ENCODE measurements at regions not wholly inside any gene's neighbourhood (a gene's known extent, or its start where the extent isn't known, plus 50 kb on each side); places are given as distances from the start of the nearest gene placed in this dataset.
"Not testable (repeated sequence)": the region's sequence is repeated elsewhere in the genome, so short reads cannot be mapped to it uniquely, and the experiment has no call there.

DNA sequence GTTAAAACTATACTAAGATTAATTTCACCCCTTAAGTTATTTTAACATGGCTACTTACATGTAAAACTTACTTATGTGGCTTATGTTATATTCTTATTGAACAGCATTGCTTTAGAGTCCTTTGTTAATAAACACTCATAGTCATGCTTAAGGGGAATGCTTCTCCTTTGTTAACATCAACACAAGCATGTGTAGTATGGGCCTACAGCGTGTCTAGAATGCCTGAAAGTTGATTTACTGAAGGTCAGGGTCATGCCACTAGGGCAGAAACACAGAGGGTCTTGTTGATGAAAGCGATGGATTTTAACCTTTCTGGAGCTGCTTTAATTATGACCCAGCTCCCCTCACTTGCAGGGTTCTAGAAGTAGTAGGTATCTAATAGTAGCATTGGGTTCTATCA, 159.8 kb upstream of the DLX2 start:
- no peak for DNase-seq

DNA sequence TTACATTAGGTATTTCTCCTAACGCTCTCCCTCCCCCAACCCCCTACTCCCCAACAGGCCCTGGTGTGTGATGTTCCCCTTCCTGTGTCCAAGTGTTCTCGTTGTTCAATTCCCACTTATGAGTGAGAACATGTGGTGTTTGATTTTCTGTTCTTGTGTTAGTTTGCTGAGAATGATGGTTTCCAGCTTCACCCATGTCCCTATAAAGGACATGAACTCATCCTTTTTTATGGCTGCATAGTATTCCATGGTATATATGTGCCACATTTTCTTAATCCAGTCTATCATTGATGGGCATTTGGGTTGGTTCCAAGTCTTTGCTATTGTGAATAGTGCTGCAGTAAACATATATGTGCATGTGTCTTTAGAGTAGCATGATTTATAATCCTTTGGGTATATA, 162.1 kb upstream of the DLX2 start:
- DNase-seq = not testable (repeated sequence)

DNA sequence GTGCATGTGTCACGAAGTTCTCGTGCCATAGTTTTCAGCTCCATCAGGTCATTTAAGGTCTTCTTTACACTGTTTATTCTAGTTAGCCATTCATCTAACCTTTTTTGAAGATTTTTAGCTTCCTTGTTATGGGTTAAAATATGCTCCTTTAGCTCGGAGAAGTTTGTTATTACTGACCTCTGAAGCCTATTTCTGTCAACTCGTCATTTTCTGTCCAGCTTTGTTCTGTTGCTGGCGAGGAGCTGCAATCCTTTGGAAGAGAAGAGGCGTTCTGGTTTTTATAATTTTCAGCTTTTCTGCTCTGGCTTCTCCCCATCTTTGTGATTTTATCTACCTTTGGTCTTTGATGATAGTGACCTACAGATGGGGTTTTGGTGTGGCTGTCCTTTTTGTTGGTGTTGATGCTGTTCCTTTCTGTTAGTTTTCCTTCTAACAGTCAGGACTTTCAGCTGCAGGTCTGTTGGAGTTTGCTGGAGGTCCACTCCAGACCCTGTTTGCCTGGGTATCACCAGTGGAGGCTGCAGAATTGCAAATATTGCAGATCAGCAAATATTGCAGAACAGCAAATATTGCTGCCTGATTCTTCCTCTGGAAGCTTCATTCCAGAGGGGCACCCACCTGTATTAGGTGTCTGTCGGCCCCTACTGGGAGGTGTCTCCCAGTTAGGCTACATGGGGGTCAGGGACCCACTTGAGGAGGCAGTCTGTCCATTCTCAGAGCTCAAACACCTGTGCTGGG, 157.7 kb upstream of the ITGA6 start:
- DNase-seq = not testable (repeated sequence)

DNA sequence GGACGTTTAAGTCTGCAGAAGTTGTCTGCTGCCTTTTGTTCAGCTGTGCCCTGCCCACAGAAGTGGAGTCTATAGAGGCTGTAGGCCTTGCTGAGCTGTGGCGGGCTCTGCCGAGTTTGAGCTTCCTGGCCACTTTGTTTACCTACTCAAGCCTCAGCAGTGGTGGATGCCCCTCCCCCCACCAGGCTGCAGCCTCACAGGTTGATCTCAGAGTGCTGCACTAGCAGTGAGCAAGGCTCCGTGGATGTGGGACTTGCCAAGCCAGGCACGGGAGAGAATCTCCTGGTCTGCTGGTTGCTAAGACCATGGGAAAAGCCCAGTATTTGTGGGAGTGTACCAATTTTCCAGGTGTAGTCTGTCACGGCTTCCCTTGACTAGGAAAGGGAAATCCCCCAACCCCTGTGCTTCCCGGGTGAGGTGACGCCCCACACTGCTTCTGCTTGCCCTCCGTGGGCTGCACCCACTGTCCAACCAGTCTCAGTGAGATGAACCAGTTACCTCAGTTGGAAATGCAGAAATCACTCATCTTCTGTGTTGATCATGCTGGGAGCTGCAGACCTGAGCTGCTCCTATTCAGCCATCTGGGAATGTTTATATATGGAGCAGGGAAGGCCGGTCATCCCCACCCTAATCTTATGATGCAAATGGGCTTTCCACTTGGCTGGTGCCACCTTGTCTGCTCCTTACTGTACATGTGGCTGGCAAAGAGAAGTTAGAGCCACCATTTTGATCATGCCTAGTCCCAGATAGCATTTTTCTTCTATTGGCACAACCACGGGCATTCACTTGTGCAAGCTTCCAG, 156.9 kb upstream of the ITGA6 start:
- no peak for DNase-seq

DNA sequence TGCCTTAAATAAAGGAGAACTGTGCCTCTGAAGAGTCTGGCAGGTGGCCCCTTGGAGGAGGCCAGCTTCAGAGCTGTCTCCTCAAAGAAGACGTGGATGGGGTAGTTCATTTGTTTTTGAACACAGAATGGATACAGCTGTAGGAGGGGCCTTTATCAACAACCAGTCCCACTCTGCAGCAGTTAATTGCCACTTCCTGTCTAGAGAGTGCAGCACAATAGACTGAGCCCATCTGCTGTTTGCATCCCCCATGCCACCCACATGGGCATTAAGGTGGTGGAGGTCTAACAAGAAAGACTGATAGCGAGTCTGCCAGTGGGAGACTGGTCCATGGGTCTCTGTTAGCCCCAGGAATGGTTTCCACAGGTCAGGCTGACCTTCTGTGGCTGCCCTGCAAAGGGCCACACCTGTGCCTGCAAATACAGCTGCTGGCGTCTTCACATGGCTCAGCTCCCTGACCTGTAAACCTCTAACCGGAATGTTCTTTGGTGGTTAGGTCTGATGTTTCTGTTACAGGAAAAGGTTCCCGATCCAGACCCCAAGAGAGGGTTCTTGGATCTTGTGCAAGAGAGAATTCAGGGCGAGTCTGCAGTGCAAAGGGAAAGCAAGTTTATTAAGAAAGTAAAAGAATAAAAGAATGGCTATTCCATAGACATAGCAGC, 153.3 kb upstream of the ITGA6 start:
- no peak for DNase-seq

DNA sequence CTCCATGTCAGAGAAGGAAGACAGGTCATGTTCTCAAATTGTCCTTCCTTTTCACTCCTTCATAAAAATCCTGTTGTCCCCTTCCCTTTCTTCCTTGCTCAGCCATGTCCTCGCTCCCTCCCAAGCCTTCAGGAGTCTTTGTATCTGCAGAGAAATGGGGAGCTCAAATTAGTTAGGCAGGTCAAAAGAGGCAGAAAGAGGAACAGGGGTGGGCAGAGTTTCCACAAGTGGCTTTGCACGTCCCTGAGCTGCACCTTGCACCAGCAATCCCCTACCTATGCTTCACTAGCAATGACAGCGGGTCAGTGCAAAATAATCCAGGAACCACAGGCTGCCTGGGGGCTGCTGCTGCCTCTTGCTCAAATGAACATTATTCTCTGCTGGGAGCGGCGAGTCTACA, 152.1 kb upstream of the ITGA6 start:
- DNase-seq = no peak

DNA sequence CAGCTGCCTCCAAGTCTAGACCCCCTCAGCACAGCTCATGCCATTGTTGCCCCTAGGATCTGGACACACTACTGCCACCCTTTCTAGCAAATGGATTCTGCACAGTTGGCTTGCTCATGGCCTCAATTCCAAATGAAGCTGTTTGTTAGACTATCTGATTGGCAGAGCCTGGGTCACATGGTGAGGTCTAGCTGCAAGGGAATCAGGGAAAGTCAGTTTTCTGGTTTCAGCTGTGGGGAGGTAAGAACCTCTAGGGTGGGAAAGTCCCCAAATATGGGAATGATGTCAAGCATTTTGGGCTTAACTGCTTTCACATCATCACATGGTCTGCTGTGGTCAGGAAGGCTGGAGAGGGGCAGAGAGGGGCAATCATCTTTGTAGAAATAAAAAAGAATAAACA, 150.4 kb upstream of the ITGA6 start:
- no peak for DNase-seq

DNA sequence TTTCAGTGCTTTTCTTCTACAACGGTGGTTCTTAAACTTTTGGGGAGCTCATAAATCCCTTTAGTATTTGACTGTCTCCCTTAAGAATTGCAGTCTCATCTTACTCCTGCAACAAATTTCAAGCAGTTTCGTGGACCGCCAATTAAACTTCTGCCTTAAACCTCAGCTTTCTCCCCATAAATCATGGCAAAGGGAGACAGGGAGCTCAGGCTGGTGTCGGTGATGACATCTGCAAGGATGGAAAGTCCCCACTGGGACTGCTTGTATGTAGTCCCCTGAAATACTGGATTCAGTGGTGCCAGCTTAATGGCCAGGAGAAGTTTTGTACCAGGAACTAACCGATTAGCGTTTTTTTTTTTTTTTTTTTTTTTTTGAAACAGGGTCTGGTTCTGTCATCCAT, 148.7 kb upstream of the ITGA6 start:
- no peak for DNase-seq

DNA sequence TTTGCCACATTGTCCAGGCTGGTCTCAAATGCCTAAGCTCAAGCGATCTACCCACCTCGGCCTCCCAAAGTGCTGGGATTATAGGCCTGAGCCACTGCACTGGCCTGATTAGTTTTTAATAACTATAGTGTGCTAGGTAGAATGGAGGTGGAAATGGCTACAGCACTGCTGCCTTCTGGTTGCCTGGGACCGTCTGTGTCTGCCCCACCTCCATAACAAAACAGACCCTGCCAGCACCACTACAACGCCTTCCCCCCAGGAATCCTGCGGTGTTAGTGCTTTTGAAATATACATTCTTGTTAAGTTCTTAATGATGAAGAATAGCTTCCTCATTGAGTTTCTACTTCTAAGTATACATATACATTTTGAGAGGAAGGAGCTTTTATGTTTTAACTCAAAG, 148.2 kb upstream of the ITGA6 start:
- no peak for DNase-seq

DNA sequence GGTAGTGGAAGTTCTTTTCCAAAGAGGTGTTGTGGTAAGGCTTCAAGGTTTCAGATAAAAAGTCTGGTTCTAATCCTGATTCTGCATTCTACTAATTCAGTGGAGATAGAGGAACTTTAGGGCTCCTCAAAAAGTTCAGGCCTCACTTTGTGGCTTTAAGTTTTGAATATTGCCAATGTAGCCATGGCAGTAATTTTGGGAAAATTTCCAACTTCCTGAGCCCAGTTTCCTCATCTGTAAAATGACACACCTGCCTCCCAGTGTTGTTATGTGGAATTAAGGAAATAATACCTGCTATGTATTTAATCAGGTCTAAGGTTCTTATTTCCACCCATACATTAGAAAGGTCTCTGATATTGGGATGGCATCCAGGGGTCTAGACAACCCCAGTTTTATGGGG, 147.6 kb upstream of the ITGA6 start:
- no peak for DNase-seq

DNA sequence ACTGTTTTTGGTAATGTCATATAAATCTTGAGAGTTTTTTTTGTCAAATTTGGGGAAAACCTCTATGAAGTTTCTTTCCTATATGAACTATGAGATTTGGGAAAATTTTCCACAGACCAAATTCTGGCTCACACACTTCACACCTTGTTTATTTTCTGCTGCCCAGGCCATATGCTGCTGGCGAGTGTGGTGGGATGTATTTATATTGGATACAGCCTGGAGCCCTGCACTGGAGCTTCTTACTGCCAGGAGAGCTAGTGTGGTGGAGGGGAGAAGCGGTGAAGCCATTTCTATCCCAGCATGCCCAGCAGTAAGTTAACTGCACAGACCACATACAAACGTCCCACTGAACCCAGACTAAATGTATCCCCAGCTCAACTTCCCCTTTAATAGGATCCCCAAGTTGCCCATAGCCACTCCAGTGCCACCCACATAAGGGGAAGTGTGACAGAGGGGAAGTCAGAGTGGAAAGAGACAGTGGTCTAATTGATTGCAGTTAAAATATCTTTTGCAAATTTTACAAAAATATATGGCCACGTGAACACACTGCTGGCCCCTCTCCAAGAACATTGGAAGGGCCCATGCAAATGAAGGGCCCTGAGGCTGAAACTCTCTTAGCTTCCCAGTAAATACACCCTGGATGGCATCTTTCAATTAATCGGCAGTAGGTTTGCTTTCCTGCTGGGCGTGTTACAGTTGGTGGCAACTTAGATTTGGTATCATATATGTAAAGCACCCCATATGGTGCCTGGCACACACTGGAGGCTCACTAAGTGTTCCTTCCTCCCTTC, 146.6 kb upstream of the ITGA6 start:
- no peak for DNase-seq

DNA sequence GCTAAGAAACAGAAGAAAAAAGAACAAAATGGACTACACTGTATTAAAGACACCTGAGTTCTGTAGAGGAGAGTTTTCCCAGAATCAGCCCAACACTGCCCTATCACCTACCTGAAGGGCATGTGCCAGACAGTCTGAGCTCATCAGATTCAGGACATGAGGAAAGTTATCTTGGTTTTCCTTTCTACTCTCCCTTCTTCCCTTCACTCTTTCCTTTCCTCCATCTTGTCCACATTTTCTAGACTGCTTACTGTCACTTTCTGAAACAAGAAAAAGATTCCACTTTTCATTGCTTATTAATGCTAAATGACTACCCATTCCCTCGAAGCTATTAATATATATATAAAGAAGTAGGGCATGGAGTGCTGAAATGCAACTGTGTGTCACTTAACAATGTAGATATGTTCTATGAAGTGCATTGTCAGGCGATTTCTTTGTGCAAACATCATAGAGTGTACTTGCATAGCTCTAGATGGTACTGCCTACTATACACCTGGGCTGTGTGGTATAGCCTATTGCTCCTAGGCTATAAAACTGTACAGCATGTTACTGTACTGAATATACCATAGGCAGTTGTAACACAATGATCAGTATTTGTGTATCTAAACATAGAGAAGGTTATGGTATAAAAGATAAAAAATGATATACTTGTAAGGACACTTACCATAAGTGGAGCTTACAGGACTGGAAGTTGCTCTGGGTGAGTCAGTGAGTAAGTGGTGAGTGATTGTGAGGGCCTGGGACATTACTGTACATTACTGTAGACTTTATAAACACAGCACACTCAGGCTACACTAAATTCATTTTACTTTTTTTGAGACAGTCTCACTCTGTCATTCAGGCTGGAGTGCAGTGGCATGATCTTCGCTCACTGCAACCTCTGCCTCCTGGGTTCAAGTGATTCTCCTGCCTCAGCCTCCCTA, 145.5 kb upstream of the ITGA6 start:
- DNase-seq = no peak

DNA sequence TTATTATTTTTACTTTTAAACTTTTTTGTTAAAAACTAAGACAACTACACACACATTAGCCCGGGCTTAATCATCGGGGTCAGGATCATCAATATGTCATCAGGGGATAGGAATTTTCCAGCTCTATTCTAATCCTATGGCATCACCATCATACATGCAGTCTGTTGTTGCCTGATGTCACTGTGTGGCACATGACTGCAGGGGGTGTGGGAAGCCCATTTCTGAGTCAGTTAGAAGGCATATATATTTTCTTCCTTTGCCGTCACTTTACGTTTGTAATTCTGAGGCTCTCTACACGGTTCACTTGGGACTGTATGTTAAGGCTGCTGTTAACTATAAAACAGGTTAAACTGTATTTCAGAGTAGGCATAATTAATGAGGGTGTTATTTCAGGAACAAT, 144.4 kb upstream of the ITGA6 start:
- no peak for DNase-seq

DNA sequence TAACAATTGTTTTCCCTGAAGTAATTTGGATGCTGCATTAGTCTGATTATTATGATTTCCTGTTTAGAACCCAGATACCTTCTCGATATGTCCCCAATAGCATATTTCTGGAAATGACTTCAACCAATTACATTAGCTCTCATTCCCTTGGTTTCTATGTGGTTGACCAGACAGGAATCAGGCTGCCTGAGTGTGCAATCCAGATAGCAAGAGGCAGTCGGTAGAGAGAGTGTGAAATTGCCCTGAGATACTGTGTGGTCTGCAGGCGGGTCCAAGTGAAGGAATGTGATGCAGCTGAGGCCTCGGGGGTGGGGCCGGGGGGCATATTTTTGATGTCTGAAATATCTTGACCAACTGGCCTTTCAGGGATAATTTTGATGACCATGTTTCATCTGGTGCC, 143.9 kb upstream of the ITGA6 start:
- no peak for DNase-seq

DNA sequence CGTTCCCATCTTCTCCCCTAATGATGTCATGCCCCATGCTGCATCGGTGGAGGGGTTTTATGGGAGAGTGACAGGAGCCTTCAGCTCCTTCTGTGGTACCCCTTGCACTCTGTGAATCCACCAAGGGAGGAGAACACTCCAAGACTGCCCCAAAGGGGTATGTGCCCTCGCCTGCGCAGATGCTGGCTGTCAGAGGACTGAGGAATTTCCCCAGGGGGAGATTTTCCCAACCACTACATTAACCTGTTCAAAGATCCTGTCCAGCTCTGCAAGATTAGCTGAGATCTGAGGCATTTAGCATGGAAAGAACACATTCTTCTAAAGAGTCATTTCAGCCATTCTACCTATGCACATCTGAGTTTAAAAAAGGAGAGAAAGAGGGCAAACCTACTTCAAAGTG, 143.2 kb upstream of the ITGA6 start:
- DNase-seq = no peak

DNA sequence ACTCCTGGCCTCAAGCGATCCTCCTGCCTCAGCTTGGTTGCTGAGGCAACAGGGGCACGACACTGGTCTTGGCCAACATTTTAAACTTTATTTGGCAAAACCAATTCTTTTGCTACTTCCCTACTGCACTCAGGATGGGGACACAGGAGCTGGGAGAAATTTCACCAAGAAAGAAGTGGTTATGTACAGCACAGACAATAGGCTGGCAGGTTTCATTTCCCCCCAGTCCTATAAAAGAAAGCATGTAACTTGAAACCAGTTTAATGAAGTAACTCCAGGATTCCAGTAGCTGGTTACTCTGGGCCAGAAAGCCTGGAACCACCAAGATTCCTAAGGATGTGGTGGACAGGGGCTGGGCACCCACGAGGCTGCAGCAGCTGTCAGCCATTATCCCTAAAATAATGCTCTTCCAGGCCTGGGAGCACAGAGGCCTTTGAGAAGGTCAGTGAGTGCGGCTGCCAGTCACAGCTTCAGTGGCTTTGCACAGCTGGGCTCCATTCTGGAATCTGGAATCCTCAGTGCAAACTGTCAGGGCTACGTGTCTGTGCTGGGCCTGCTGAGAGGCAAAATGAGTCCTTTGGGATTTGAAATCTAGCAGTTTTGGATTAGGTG, 142.3 kb upstream of the ITGA6 start:
- DNase-seq = no peak

DNA sequence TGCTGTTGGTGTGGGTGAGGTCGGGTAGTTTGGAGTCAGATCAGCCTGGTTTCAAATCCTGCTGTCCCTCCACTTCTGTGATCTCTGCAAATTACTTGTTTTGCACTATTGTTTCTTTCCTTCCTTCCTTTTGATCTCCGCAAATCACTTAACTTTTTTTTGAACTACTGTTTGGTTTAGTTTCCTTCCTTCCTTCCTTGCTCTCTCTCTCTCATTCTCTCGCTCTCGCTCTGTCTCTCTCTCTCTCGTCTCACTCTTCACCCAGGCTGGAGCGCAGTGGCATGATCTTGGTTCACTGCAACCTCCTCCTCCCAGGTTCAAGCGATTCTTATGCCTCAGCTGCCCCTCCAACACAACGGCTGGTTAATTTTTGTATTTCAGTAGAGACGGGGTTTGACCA, 141.6 kb upstream of the ITGA6 start:
- DNase-seq = no peak

DNA sequence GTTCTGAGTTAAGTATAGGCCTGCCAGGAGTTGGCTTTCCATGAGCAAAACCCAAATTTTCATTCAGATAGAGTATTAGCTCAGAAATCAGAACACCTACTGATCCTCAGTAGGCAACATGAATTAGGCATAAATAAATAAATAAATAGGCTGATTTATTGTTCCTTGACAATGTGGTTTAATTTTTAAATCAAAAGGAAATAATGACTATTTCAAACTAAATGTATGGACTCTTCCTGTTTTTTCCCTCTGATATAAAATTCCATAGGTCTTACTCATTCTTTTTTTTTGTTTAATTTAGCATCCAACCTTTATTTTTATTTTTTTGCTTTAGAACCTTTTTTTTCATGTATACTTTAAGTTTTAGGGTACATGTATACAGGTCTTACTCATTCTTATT, 140.2 kb upstream of the ITGA6 start:
- DNase-seq = no peak

DNA sequence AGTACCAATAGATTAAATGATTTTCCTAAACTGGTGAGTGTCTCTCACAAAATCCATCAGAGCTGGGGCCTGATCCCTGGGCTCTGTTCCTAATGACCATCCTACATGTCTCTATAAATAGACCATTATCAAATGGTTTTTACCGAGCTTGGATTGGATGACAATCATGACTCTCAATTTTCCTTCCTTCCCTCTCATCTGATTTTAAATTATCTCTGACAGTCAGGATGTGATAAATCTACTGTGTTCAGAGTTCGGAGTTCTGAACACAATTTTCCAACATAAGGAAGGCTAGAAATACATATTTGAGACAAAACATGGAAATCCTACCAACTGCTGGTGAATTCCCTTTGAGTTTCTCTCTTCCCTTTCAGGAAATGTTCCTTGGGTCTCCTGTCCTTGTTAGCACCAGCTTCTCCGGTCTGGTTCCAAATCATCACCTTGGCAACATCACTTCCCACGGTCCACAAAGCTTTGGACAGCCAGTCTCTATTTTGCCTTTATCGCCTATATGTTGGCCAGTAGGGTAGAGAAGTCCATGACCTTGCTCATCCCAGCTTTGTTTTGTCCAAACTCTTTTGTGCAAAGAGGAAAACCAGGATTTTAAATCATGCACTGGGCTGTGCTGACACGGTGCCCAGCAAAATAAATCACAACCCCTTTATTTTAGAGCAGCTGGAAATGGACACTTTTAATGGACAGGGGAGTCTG, 139.6 kb upstream of the ITGA6 start:
- no peak for DNase-seq

DNA sequence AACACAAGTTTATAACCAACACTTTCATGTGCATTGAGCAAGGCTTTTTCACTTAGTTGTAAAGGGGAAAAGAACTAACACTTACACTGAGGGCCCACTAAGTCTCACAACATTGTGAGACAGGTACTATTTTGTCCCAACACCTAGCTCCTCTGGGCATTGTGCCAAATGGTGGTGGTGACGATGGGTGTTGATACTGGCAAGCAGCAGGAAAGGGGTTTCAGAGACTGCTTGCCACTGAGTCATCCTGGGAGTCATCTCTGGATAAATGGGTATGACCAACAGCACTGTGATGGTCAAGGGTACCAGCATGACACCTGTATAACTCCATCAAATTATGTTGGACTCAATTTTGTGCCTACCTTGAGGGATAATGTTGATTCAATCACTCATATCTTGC, 138.8 kb upstream of the ITGA6 start:
- DNase-seq = peak; percentile 7

DNA sequence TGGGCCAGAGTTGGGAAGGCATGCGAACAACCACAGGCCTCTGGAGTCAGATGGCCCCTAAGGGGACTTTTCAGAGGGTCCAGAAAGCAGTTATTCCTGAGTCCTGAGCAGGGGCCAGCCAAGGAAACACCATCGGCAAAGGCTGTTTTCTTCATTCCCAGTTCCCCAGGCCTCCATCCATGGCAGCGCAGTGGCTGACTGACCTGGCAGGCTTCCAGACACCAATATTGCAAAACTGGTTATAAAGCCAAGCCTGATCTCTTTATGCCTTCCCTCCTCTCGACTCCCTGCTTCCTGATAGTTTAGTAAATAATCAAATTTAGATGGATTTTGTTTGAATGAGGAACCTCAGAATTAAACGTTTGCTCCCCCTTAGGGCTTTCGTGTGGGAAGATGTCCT, 133.4 kb upstream of the ITGA6 start:
- no peak for DNase-seq

All from effector CD4-positive, alpha-beta T cell (primary cell).